Transverse colon (tissue), 3 donors: ENCODE measurements at regions not wholly inside any gene's neighbourhood (a gene's known extent, or its start where the extent isn't known, plus 50 kb on each side); places are given as distances from the start of the nearest gene placed in this dataset.

Experiments
- POLR2A ChIP-seq: fragments of 450-650 bp; IDR thresholded peaks from one replicate; pipeline ENCODE4 v1.6.1; 2016; ENCODE audit warnings: antibody characterized with exemption, mild to moderate bottlenecking, moderate library complexity
- TF ChIP-seq, protein P1 (sequence below), 5 experiments: fragments of 200-600 bp in 3 of 5; fragments of 450-650 bp in 2 of 5; sonication (generic) in 3 of 5; IDR thresholded peaks; 1 replicate in 2 of 5; 2 replicates in 3 of 5; pipeline ENCODE4 v1.5.1; 2016 to 2017; ENCODE audit warnings: antibody characterized with exemption in 5 of 5, inconsistent platforms in 3 of 5, mild to moderate bottlenecking in 2 of 5, moderate library complexity in 1 of 5

DNA sequence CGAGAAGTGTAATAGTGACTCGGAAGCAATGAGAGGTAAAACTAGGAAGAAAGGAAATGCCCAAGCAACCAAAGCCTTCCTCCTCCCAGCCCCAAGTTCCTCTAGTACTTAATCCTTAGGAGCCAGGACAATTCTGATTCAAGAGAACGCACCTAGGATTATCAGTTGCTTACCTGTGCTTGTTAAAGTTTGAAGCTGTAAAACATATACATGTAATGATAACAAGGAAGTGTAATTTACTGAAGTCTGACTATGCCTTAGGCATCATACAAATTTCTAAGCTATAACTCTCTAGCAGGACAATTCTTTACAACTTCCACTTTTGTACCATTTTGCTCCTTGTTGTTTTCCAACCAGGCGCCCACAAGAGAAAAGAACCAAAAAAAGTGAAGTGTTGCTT is 92.8 kb upstream of the OSBPL8 start:
- TF ChIP-seq POLR2A = no peak
- TF ChIP-seq, protein P1, sequence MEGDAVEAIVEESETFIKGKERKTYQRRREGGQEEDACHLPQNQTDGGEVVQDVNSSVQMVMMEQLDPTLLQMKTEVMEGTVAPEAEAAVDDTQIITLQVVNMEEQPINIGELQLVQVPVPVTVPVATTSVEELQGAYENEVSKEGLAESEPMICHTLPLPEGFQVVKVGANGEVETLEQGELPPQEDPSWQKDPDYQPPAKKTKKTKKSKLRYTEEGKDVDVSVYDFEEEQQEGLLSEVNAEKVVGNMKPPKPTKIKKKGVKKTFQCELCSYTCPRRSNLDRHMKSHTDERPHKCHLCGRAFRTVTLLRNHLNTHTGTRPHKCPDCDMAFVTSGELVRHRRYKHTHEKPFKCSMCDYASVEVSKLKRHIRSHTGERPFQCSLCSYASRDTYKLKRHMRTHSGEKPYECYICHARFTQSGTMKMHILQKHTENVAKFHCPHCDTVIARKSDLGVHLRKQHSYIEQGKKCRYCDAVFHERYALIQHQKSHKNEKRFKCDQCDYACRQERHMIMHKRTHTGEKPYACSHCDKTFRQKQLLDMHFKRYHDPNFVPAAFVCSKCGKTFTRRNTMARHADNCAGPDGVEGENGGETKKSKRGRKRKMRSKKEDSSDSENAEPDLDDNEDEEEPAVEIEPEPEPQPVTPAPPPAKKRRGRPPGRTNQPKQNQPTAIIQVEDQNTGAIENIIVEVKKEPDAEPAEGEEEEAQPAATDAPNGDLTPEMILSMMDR (IDR thresholded peaks at IDR 0.05) = no peak
